ENCODE measurements at regions not wholly inside any gene's neighbourhood (a gene's known extent, or its start where the extent isn't known, plus 50 kb on each side); places are given as distances from the start of the nearest gene placed in this dataset.

DNA sequence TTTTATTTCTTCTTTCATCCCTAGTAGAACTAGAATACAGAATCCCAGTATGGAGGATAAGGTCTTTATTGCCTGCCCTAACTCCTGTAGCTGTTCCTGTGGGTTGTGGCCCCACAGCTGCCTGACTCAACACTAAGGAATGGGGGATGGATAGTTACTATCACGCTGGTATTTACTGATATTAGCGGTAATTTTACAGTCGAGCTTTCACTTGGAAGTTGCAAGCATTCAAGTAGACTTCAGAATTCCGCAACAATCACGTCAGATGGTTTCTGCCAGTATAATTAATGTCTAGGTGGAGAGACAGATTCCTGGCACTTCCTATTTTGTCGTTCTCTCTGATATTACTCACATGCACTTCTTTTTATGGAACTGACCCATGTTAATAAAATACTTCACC, 489.8 kb downstream of the PABPC4L start:
- no peak for DNase-seq (ENCODE audit: low read depth in 1 of 2, low spot score in 1 of 2)
- H3K27me3 ChIP-seq (ENCODE audit: insufficient read depth, poor library complexity, severe bottlenecking), result no peaks in the 10 kb centered on the region
- no peak overlapping the region for H3K4me3 ChIP-seq (replicated peaks; ENCODE audit: insufficient read depth, low read length)
- TF ChIP-seq, protein P1, sequence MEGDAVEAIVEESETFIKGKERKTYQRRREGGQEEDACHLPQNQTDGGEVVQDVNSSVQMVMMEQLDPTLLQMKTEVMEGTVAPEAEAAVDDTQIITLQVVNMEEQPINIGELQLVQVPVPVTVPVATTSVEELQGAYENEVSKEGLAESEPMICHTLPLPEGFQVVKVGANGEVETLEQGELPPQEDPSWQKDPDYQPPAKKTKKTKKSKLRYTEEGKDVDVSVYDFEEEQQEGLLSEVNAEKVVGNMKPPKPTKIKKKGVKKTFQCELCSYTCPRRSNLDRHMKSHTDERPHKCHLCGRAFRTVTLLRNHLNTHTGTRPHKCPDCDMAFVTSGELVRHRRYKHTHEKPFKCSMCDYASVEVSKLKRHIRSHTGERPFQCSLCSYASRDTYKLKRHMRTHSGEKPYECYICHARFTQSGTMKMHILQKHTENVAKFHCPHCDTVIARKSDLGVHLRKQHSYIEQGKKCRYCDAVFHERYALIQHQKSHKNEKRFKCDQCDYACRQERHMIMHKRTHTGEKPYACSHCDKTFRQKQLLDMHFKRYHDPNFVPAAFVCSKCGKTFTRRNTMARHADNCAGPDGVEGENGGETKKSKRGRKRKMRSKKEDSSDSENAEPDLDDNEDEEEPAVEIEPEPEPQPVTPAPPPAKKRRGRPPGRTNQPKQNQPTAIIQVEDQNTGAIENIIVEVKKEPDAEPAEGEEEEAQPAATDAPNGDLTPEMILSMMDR (IDR thresholded peaks at IDR 0.05; ENCODE audit: insufficient read depth, low read length), result no peak
- no peak overlapping the region for H3K27ac ChIP-seq (replicated peaks)

DNA sequence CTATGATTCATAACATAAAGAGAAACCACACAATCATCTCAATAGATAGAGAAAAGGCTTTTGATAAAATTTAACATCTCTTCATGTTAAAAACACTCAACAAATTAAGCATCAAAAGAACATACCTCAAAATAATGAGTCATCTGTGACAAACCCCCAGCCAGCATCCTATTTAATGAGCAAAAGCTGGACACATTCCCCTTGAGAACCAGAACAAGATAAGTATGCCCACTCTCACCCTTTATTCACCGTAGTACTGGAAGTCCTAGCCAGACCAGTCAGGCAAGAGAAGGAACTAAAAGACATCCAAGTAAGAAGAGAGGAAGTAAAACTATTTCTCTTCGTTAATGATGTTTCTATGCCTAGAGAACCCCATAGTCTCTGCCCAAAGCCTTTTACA, 507.2 kb downstream of the PABPC4L start:
- no peak overlapping the region for H3K4me3 ChIP-seq (replicated peaks; ENCODE audit: insufficient read depth, low read length)
- TF ChIP-seq, protein P2, sequence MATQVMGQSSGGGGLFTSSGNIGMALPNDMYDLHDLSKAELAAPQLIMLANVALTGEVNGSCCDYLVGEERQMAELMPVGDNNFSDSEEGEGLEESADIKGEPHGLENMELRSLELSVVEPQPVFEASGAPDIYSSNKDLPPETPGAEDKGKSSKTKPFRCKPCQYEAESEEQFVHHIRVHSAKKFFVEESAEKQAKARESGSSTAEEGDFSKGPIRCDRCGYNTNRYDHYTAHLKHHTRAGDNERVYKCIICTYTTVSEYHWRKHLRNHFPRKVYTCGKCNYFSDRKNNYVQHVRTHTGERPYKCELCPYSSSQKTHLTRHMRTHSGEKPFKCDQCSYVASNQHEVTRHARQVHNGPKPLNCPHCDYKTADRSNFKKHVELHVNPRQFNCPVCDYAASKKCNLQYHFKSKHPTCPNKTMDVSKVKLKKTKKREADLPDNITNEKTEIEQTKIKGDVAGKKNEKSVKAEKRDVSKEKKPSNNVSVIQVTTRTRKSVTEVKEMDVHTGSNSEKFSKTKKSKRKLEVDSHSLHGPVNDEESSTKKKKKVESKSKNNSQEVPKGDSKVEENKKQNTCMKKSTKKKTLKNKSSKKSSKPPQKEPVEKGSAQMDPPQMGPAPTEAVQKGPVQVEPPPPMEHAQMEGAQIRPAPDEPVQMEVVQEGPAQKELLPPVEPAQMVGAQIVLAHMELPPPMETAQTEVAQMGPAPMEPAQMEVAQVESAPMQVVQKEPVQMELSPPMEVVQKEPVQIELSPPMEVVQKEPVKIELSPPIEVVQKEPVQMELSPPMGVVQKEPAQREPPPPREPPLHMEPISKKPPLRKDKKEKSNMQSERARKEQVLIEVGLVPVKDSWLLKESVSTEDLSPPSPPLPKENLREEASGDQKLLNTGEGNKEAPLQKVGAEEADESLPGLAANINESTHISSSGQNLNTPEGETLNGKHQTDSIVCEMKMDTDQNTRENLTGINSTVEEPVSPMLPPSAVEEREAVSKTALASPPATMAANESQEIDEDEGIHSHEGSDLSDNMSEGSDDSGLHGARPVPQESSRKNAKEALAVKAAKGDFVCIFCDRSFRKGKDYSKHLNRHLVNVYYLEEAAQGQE (IDR thresholded peaks at IDR 0.05; ENCODE audit: insufficient replicate concordance, low read depth), result no peak
- no peak for TF ChIP-seq GABPA (IDR thresholded peaks at IDR 0.05; ENCODE audit: low read depth)
- no peak for TF ChIP-seq SPI1 (IDR thresholded peaks at IDR 0.05; ENCODE audit: borderline replicate concordance, low read depth)
- TF ChIP-seq POLR2AphosphoS5 (IDR thresholded peaks at IDR 0.05; ENCODE audit: low read depth), result no peak
- TF ChIP-seq, protein P1 (IDR thresholded peaks at IDR 0.05; ENCODE audit: insufficient read depth, low read length), result no peak
- DNase-seq (ENCODE audit: low read depth in 1 of 2, low spot score in 1 of 2), result no peak
- no peak overlapping the region for H3K27ac ChIP-seq (replicated peaks)
- H3K27me3 ChIP-seq (ENCODE audit: insufficient read depth, poor library complexity, severe bottlenecking), result no peaks in the 10 kb centered on the region

DNA sequence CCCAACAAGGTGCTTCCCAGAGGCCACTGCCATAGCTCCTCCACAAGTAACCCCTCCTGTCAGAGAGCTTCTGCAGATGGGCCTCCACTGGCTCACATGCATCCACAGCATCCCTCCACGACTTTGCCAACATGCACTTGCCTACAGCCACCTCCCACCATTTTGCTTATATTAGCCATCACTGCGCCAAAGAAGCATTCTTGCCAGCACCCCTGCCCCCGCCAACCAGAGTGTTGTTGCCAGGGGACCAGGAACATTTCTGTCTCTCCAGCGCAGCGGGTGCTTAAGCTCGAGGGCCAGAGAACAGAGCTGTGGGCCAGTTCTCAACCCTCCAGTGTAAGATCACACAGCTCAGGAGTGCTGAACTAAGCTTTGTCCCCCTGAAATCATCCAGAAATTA, 517.6 kb downstream of the PABPC4L start:
- Histone ChIP-seq H3K4me3 (replicated peaks; ENCODE audit: insufficient read depth, low read length) (no peak overlapping the region), H3K27ac (replicated peaks) (no peak overlapping the region), H3K27me3 (ENCODE audit: insufficient read depth, poor library complexity, severe bottlenecking) (no peaks in the 10 kb centered on the region)
- no peak for TF ChIP-seq SPI1 (IDR thresholded peaks at IDR 0.05; ENCODE audit: borderline replicate concordance, low read depth)
- TF ChIP-seq POLR2AphosphoS5 (IDR thresholded peaks at IDR 0.05; ENCODE audit: low read depth), result no peak
- TF ChIP-seq, protein P2 (IDR thresholded peaks at IDR 0.05; ENCODE audit: insufficient replicate concordance, low read depth), result no peak
- TF ChIP-seq, protein P1 (IDR thresholded peaks at IDR 0.05; ENCODE audit: insufficient read depth, low read length), result no peak
- TF ChIP-seq GABPA (IDR thresholded peaks at IDR 0.05; ENCODE audit: low read depth), result no peak
- no peak for DNase-seq (ENCODE audit: low read depth in 1 of 2, low spot score in 1 of 2)

DNA sequence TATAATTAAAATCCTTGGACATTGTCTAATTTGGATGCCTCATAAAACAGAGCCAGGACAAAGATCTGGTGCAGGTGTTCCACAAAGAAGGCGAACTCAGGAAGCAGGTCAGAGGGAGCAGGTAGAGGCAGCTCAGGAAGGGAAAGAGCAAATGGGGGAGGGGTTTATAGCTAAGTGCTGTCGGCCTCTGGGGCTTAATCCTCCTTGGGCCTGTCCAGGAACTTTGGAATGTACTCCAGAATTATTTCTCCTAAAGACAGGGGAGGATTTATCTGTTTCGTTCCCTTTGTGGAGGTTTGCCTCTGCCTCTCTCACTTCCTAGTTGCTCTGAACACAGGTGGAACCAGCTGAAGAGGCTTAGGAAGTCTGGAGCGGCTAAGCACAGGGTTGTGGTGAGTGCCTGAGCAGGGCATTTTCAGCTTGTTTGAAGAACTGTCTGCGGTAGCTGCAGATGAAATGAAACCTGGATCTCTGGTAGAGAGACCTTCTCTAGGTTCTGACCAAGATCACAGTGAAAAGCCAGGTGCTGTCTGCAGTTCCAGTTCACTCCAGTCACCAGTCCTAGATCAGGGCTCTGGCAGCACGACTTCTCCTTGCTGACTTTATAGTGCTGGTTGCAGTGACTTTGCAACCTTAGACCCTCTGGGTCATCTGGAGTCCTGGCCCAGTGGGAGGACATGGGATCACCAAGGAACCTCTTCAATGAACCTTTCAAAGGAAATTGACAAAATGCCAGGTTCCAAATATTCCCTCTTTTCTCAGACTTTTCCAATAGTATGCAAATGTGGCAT, 519.2 kb downstream of the PCDH10 start:
- H3K4me3 ChIP-seq (replicated peaks; ENCODE audit: insufficient read depth, low read length), result no peak overlapping the region

More for the DNA sequence above, 519.2 kb downstream of the PCDH10 start:
- DNase-seq (ENCODE audit: low read depth in 1 of 2, low spot score in 1 of 2), result no peak
- no peak overlapping the region for H3K27ac ChIP-seq (replicated peaks)
- TF ChIP-seq, protein P1 (IDR thresholded peaks at IDR 0.05; ENCODE audit: insufficient read depth, low read length), result no peak
- TF ChIP-seq POLR2AphosphoS5 (IDR thresholded peaks at IDR 0.05; ENCODE audit: low read depth) (no peak), GABPA (IDR thresholded peaks at IDR 0.05; ENCODE audit: low read depth) (no peak), SPI1 (IDR thresholded peaks at IDR 0.05; ENCODE audit: borderline replicate concordance, low read depth) (no peak)
- TF ChIP-seq, protein P2 (IDR thresholded peaks at IDR 0.05; ENCODE audit: insufficient replicate concordance, low read depth), result no peak
- H3K27me3 ChIP-seq (ENCODE audit: insufficient read depth, poor library complexity, severe bottlenecking), result no peaks in the 10 kb centered on the region
